ENCODE measurements at regions not wholly inside any gene's neighbourhood (a gene's known extent, or its start where the extent isn't known, plus 50 kb on each side); places are given as distances from the start of the nearest gene placed in this dataset.

- H3K9me3 Mint-ChIP-seq, result peaks cover 0 to 12% of the 10 kb centered on the region in 2 experiments; a peak in 4 of 5 replicates
- no peak overlapping the region; a peak in 1 of 7 replicates for H3K27ac Mint-ChIP-seq
- Histone ChIP-seq H3K79me1 (ENCODE audit: insufficient read depth, low read depth, low read length, poor library complexity, severe bottlenecking) (no peaks in the 10 kb centered on the region), H3K27me3 (ENCODE audit: insufficient read depth, low read length) (no peaks in the 10 kb centered on the region), H3K18ac (ENCODE audit: insufficient read length, low read depth, low read length) (no peak overlapping the region), H3K4me2 (ENCODE audit: insufficient read depth, insufficient read length, low read length) (no peak overlapping the region), H4K8ac (replicated peaks; ENCODE audit: insufficient read length, low read depth, low read length) (no peak overlapping the region), H3K4ac (ENCODE audit: low read depth, low read length) (no peak overlapping the region), H3K23ac (ENCODE audit: insufficient read length, low read depth, low read length) (no peak overlapping the region), H2AK5ac (ENCODE audit: insufficient read length, low read length) (no peak overlapping the region), H2BK12ac (ENCODE audit: insufficient read length, low read depth, low read length) (no peak overlapping the region), H2BK20ac (ENCODE audit: low read depth, low read length, poor library complexity, severe bottlenecking) (no peak overlapping the region), H2BK15ac (ENCODE audit: low read depth, low read length) (no peak overlapping the region), H3K9me3 (ENCODE audit: control insufficient read depth, low read depth, low read length) (no peaks in the 10 kb centered on the region), H3K9ac (ENCODE audit: extremely low read depth, insufficient read length, low read length) (no peak overlapping the region), H2BK120ac (ENCODE audit: low read depth, low read length, poor library complexity, severe bottlenecking) (no peak overlapping the region), H3K4me1 (ENCODE audit: insufficient read depth, low read length) (no peaks in the 10 kb centered on the region), H3K56ac (ENCODE audit: insufficient read length, low read depth, low read length) (no peak overlapping the region), H3K79me2 (ENCODE audit: insufficient read depth, low read length) (no peaks in the 10 kb centered on the region), H3K14ac (ENCODE audit: insufficient read depth, low read length) (no peak overlapping the region), H3K27ac (ENCODE audit: insufficient read length, low read depth, low read length) (no peak overlapping the region), H4K5ac (ENCODE audit: insufficient read length, low read depth, low read length) (no peak overlapping the region), H4K20me1 (ENCODE audit: control insufficient read depth, insufficient read depth, insufficient read length) (no peaks in the 10 kb centered on the region), H4K91ac (ENCODE audit: insufficient read length, low read depth, low read length) (no peak overlapping the region), H3T11ph (ENCODE audit: low read length) (no peak overlapping the region), H2BK5ac (ENCODE audit: insufficient read length, low read length) (no peak overlapping the region), H3K23me2 (ENCODE audit: insufficient read length, low read depth, low read length, poor library complexity, severe bottlenecking) (no peaks in the 10 kb centered on the region), H2AFZ (ENCODE audit: low read length) (no peak overlapping the region)
- H3K4me3 Mint-ChIP-seq, result no peak overlapping the region
- H3K27me3 Mint-ChIP-seq (ENCODE audit: low read depth), result no peaks in the 10 kb centered on the region
- no peak for DNase-seq
- H3K36me3 Mint-ChIP-seq (ENCODE audit: insufficient read depth in 1 of 3, low read depth in 3 of 3), result peaks cover 0 to 8% (median 6%) of the 10 kb centered on the region in 3 experiments; a peak in 3 of 7 replicates
- peak; percentile 88 for TF ChIP-seq CTCF (conservative IDR thresholded peaks at IDR 0.05)
- H3K4me1 Mint-ChIP-seq, result peaks cover 0 to 3% of the 10 kb centered on the region in 2 experiments; a peak in 1 of 4 replicates
- no CpG with 5 or more reads among the region's 3 CpGs for WGBS (ENCODE audit: extremely low coverage, insufficient read length, low lambda C conversion rate)
These were observed 104.8 kb upstream of the GRIK1 start for GRCh38 chr21:30044447-30045064.

Measured in H9 (cell line).